ENCODE measurements at regions not wholly inside any gene's neighbourhood (a gene's known extent, or its start where the extent isn't known, plus 50 kb on each side); places are given as distances from the start of the nearest gene placed in this dataset.
A peak's percentile ranks its signal among the peaks of the same experiment; 100 is the strongest.

DNA sequence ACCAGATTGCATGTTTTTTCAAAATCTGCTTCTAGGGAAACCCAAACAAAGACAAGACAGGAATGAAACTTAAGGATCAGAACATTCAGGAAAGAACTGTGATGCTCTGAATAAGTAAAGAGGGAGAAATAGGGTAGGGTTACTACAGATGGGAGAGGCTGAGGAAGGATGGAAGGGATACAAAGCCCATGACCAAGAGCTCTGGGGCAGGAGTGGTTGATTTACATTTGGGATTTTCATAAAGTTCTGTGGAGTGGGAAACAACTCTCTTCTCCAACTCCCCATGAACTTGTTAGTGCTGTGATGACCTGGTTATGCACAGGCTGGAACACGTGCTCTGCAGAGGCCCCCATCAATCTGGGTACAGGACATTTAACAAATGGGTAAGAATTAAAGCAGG lies 216.0 kb upstream of the KLF14 start:
- no peaks in the 10 kb centered on the region for H3K27me3 ChIP-seq
- intact Hi-C loops (cut with DNase I), result no loop called here
- no peak overlapping the region for H3K4me3 ChIP-seq
- no peaks in the 10 kb centered on the region for H3K9me3 ChIP-seq
- no peak for TF ChIP-seq POLR2A (IDR thresholded peaks at IDR 0.05; ENCODE audit: low read depth)
- TF ChIP-seq, protein P1, sequence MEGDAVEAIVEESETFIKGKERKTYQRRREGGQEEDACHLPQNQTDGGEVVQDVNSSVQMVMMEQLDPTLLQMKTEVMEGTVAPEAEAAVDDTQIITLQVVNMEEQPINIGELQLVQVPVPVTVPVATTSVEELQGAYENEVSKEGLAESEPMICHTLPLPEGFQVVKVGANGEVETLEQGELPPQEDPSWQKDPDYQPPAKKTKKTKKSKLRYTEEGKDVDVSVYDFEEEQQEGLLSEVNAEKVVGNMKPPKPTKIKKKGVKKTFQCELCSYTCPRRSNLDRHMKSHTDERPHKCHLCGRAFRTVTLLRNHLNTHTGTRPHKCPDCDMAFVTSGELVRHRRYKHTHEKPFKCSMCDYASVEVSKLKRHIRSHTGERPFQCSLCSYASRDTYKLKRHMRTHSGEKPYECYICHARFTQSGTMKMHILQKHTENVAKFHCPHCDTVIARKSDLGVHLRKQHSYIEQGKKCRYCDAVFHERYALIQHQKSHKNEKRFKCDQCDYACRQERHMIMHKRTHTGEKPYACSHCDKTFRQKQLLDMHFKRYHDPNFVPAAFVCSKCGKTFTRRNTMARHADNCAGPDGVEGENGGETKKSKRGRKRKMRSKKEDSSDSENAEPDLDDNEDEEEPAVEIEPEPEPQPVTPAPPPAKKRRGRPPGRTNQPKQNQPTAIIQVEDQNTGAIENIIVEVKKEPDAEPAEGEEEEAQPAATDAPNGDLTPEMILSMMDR (IDR thresholded peaks at IDR 0.05), result no peak
- TF ChIP-seq POLR2AphosphoS5 (IDR thresholded peaks at IDR 0.05), result no peak
- no peak for TF ChIP-seq EP300 (IDR thresholded peaks at IDR 0.05)
- WGBS, result 86% methylated on average over 1 of the region's 1 CpG
- peaks cover 0 to 47% (median 14%) of the 10 kb centered on the region in 4 donors for H3K36me3 ChIP-seq
- H3K4me1 ChIP-seq, result peaks cover 27 to 67% (median 59%) of the 10 kb centered on the region in 4 donors
- H3K27ac ChIP-seq (replicated peaks in 1 of 4), result no peak overlapping the region
- no peak for DNase-seq (ENCODE audit: extremely low spot score)

DNA sequence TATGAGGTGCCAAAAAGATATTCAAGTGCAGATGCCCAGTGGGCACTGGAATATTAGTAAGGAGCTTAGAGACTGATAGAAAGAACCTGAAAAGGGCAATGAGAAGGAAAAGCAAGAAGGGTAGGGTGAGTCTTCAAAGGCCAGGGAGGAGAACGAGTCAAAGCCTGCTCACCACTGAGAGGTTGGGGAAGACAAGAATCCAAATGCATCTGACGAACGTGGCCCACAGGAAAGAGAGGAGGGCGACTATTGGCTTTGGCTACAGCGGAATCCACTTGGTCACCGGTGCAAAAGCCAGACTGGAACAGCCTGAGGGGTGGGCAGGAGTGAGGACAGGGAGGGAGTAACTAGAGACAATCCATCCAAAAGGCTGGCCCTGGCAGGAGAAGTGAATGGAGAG lies 216.7 kb upstream of the KLF14 start:
- Histone ChIP-seq H3K4me1 (peaks cover 26 to 67% (median 59%) of the 10 kb centered on the region in 4 donors), H3K9me3 (no peaks in the 10 kb centered on the region), H3K36me3 (peaks cover 0 to 40% (median 14%) of the 10 kb centered on the region in 4 donors), H3K27me3 (no peaks in the 10 kb centered on the region), H3K27ac (replicated peaks in 1 of 4) (no peak overlapping the region), H3K4me3 (no peak overlapping the region)
- intact Hi-C loops (cut with DNase I), result no loop called here
- no peak for DNase-seq (ENCODE audit: extremely low spot score)
- TF ChIP-seq POLR2AphosphoS5 (IDR thresholded peaks at IDR 0.05) (no peak), POLR2A (IDR thresholded peaks at IDR 0.05; ENCODE audit: low read depth) (no peak), EP300 (IDR thresholded peaks at IDR 0.05) (no peak)
- TF ChIP-seq, protein P1 (IDR thresholded peaks at IDR 0.05), result no peak
- WGBS, result 93% methylated on average over 6 of the region's 6 CpGs

DNA sequence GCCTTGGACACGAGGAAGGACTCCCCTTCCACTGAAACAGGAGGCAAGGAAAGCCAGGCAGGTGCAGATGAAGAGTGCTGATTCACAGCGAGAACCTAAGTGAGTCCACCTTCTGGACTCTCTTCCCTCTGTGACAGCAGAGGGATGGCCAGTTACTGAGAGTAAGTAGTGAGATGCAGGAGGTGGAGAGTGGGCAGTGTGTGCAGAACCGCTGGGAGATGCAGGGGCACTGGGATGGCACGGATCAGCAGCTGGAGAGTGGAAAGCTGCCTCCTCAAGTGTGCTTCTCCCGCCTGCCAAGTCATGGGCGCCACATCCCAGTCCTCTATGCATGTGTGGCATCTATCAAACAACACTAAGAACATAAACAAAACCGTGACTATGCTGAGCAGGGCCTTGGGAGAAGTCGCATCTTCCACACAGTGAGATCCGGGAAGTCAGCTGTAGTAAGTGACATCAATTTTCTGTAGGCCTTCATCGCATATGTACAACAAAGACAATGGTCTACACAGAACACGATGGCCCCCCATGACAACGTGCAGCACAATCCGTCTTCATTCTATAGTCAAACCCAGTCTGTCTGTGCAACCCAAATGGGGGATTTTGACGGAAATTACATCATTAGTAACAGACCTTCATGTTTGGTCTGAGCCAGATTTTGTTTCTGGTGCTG lies 217.4 kb upstream of the KLF14 start:
- Histone ChIP-seq H3K4me3 (no peak overlapping the region), H3K27me3 (no peaks in the 10 kb centered on the region), H3K36me3 (peaks cover 0 to 42% (median 14%) of the 10 kb centered on the region in 4 donors), H3K4me1 (peaks cover 33 to 67% (median 60%) of the 10 kb centered on the region in 4 donors), H3K9me3 (no peaks in the 10 kb centered on the region), H3K27ac (replicated peaks in 1 of 4) (peak overlapping the region in 2 of 4 donors; percentile 9 to 14)
- TF ChIP-seq EP300 (IDR thresholded peaks at IDR 0.05) (no peak), POLR2AphosphoS5 (IDR thresholded peaks at IDR 0.05) (no peak), POLR2A (IDR thresholded peaks at IDR 0.05; ENCODE audit: low read depth) (no peak)
- TF ChIP-seq, protein P1 (IDR thresholded peaks at IDR 0.05), result no peak
- WGBS, result 86% methylated on average over 13 of the region's 14 CpGs
- DNase-seq (ENCODE audit: extremely low spot score), result no peak
- intact Hi-C loops (cut with DNase I), result no loop called here

DNA sequence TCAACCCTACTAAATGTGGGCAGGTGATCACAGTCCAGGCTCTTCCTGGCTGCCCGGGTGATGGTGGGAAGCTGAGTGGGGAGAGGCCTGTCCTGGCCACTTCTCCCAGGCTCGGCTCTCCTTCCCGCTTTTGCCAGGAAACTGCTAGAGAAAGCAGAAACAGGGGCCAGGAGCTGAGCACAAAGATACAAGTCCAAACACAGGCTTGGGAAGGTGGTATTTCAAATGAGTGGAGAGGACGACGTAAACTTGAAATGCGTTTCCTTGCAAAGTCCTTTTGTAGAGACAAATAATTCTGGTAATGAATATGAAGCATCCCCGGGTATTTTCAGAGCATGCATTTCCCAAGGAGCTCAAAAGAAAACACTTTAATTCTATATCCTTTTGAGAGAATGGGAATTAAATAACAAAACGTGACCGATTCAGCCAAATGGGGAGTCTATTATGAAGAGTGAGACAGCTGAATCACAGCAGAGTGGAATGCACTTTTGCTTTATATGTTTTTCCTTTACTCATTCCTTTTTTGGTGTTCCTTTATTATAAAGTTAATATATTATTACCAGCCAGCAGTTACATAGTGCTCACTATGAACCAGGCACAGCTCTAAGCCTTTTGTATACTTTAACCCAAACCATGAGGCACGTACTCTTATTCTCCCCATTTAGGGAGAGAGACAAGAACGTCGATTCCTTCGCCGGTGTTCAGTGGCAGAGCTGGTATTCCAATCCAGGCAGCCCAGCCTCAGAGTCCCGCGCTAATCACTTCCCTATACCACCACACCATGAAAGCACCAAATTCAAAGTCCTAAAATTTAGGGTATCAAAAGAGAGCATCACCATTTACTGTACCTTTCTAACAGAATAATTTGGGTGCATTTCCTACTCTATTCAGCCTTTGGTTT lies 218.2 kb upstream of the KLF14 start:
- Histone ChIP-seq H3K4me3 (no peak overlapping the region), H3K27me3 (no peaks in the 10 kb centered on the region), H3K27ac (replicated peaks in 1 of 4) (peak overlapping the region in 2 of 4 donors; percentile 9 to 14), H3K36me3 (peaks cover 0 to 46% (median 14%) of the 10 kb centered on the region in 4 donors), H3K9me3 (no peaks in the 10 kb centered on the region), H3K4me1 (peaks cover 40 to 74% (median 66%) of the 10 kb centered on the region in 4 donors)
- 82% methylated on average over 15 of the region's 16 CpGs for WGBS
- TF ChIP-seq POLR2A (IDR thresholded peaks at IDR 0.05; ENCODE audit: low read depth) (no peak), EP300 (IDR thresholded peaks at IDR 0.05) (no peak), POLR2AphosphoS5 (IDR thresholded peaks at IDR 0.05) (no peak)
- TF ChIP-seq, protein P1 (IDR thresholded peaks at IDR 0.05), result no peak
- intact Hi-C loops (cut with DNase I), result no loop called here
- no peak for DNase-seq (ENCODE audit: extremely low spot score)

All from esophagus muscularis mucosa (tissue), 4 donors.